Dedifferentiated amniotic fluid mesenchymal stem cell (primary cell): ENCODE measurements at regions not wholly inside any gene's neighbourhood (a gene's known extent, or its start where the extent isn't known, plus 50 kb on each side); places are given as distances from the start of the nearest gene placed in this dataset.
"Not testable (repeated sequence)": the region's sequence is repeated elsewhere in the genome, so short reads cannot be mapped to it uniquely, and the experiment has no call there.

ENCODE experiments used
- DNase-seq: peaks from one replicate; pipeline ENCODE4 v3.0.0-alpha.2; 2016; ENCODE audit errors: extremely low spot score

DNA sequence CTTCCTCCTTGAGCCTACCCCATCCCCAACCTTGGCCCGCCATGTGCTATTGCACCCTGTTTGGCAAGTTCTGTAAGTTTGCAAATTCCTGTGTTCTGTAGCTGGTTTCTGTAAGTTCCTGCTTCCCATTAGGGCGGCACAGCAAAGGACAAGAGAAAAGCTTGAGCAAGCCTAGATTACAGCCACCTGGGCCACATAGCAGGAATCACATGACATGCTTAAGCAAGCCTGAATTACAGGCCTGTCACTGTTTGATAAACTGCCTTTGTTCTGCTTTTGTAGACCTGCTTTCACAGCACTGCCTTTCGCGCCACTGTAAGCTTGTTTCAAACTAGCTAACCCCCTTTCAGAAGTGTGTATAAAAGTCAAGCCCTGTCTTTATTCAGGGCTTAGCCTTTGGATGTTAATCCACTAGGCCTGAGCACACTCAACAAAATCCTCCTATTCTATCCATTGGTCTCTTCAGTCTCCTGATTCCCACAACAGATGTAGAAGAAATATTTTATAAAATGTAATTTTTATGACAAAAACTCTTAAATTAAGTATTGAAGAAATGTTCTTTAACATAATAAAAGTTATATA lies 906.8 kb upstream of the NDST4 start:
- DNase-seq = no peak

GRCh38 chr4:116018831-116019230 lies 905.4 kb upstream of the NDST4 start:
- no peak for DNase-seq

DNA sequence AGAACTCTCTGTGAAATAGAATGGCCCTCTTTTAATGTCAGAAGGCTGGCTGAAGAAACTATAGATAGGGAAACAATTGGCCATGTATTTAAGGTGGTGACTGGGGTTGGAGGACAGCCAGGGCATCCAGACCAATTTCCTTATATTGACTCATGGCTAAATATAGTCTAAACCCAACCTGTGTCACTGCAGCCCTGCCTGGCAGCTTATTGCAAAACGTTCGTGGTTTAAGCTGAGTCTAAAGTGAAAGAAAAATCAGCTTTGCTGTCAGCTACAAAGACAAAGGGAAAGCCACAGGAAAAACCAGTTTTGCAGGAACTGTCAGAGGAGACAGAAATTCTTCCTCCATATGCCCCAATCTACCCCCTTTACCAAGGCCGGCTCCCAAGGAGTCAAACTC lies 902.8 kb upstream of the NDST4 start:
- no peak for DNase-seq

GRCh38 chr4:116015549-116015948 lies 902.1 kb upstream of the NDST4 start:
- no peak for DNase-seq

DNA sequence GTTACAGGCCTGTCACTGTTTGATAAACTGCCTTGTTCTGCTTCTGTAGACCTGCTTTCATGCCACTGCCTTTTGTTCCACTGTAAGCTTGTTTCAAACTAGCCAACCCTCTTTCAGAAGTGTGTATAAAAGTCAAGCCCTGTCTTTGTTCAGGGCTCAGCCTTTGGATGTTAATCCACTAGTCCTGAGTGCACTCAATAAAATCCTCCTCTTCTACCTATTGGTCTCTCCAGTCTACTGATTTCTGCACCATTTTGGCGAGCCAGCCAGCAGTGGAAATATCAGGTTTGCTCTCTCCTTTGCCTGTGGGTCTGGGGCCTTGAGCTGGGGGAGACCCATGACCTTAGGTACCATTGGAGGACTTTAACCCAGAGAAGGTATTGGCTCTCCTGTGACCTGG lies 901.6 kb upstream of the NDST4 start:
- no peak for DNase-seq

DNA sequence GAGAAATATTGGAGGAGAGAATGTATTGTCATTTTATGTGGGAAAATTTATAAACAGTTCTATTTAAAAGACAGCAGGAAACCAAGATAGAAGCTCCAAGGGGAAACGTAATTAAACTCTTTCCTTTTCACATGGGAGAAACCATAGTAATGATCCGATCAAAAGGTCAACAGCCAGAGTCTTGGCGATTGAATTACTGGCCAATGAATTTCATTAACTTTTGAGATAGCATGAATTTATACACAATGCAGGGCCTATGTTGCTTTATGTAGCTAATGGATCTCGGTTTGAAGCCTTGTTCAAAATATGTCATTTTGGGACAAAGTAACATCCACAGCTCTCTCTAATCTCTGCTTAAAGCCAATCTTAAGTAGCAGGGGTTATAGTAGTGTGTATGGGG lies 897.5 kb upstream of the NDST4 start:
- no peak for DNase-seq

DNA sequence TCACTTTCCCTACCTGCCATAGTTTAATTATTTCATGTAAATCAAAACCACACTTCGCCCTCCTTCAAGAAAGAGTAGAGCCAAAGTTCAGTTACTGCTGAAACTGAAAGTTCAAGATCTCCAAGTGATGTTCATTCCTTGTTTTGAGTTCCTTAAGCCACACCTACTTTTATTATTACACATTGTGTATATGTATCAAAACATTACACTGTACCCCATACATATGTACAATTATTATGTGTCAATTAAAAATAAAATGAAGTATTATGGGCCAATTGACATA lies 892.3 kb upstream of the NDST4 start:
- DNase-seq = no peak

- DNase-seq = peak; percentile 87
Measured at GRCh38 chr4:116005037-116005805, 891.8 kb upstream of the NDST4 start.

GRCh38 chr4:116001291-116001690 lies 887.9 kb upstream of the NDST4 start:
- DNase-seq = no peak

- no peak for DNase-seq
Measured at GRCh38 chr4:115986573-115986972, 873.2 kb upstream of the NDST4 start.

DNA sequence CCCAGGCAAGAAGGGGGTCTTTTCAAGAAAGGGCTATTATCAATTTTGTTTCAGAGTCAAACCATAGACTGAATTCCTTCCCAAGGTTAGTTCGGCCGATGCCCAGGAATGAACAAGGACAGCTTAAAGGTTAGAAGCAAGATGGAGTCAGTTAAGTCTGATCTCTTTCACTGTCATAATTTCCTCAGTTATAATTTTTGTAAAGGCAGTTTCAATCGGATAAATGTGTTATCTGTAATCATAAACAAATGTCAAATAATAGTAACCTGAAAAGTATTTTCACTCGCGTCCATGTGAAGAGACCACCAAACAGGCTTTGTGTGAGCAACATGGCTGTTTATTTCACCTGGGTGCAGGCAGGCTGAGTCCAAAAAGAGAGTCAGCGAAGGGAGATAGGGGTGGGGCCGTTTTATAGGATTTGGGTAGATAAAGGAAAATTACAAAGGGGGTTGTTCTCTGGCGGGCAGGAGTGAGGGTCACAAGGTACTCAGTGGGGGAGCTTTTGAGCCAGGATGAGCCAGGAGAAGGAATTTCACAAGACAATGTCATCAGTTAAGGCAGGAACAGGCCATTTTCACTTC lies 862.1 kb upstream of the NDST4 start:
- not testable (repeated sequence) for DNase-seq

- no peak for DNase-seq
Measured at GRCh38 chr4:115973768-115974167, 860.3 kb upstream of the NDST4 start.

GRCh38 chr4:115972967-115973366 lies 859.5 kb upstream of the NDST4 start:
- DNase-seq = no peak

DNA sequence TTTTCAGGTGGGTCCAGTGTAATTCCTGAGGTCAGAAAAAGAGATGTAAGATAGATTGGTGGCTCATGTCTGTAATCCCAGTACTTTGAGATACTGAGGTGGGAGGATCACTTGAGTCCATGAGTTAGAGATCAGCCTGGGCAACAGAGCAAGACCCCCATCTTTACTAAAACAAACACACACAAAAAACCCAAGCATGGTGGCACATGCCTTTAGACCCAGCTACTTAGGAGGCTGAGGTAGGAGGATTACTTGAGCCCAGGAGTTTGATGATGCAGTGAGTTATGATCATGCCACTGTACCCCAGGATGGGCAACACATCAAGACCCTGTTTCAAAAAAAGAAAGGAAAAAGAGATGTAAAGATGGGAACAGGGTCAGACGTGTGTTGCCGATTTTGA lies 857.4 kb upstream of the NDST4 start:
- no peak for DNase-seq

- no peak for DNase-seq
Measured at GRCh38 chr4:115969756-115970155, 856.3 kb upstream of the NDST4 start.

GRCh38 chr4:115965588-115965987 lies 852.2 kb upstream of the NDST4 start:
- no peak for DNase-seq

GRCh38 chr4:115956054-115956796 lies 842.8 kb upstream of the NDST4 start:
- not testable (repeated sequence) for DNase-seq

DNA sequence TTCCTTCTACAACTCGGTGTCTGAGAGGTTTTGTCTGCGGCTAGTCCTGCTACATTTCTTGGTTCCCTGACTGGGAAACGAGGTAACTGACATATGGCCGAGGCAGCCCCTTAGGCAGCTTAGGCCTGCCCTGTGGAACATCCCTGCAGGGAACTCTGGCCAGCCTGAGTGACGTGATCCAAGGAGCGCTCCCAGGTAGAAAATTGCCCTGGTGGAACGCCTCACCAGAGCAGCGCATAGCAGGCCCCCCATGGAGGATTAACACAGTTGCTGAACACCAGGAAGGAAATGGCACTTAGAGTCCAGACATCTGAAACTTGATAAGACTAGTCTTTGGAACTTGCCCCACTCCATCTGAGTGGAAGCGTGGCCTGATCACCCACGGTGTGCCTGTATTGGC lies 837.4 kb upstream of the NDST4 start:
- no peak for DNase-seq

DNA sequence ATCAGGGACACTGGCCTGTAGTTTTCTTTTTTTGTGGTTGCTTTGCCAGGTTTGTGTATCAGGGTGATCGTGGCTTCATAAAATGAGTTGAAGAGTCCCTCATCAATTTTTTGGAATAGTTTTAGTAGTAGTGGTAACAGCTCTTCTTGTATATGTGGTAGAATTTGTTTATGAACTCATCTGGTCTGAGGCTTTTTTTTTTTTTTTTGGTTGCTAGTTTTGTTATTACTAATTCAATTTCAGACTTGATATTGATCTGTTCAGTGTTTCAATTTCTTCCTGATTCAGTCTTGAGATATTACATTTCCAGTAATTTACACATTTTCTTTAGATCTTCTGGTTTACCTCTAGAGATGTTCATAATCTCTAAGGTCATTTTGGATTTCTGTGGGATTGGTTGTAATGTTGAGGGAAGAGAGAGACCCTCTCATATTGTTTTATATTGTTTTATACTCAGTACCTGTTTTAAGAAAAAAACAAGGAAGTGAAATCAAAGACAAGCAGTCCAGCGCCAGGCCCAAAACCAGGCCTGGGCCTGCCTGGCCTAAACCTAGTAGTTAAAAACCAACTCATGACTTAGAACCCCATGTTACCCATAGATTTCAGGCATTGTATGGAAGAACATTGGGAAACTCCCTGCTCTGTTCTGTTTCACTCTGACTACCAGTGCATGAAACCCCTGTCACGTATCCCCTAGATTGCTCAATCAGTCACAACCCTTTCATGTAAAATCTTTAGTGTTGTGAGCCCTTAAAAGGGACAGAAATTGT lies 836.7 kb upstream of the NDST4 start:
- DNase-seq = not testable (repeated sequence)

GRCh38 chr4:115945026-115945425 lies 831.6 kb upstream of the NDST4 start:
- no peak for DNase-seq

DNA sequence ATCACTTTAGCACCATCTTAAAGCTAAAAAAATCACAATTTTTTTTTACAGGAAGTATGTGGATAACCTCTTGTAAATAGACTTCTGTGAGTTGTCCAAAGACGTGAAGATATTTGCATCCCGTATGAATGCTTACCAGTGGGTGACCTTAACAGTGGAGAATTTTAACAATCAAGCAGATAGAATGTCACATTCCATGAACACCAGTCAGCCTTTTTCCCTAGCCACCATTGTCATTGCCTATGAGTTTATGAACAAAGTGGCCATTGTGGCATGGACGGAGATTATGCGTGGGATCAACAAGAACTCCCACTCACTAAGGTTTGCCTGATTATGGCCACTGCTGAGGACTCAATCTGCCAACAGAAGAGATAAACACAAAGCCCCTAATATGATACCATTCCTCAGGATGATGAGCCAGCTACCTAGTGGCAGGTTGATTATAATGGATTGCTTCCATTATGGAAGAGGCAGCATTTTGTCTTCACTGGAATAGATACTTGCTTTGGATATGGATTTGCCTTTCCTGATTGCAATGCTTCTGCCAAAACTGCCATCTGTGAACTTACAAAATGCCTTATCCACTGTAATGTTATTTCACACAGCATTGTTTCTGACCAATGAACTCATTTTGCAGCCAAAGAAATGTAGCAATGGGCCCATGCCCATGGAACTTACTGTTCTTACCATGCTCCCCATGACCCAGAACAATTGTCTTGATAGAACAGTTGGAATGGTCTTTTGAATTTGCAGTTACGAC lies 830.9 kb upstream of the NDST4 start:
- DNase-seq = no peak
